AG09319 (cell line): ENCODE measurements at regions not wholly inside any gene's neighbourhood (a gene's known extent, or its start where the extent isn't known, plus 50 kb on each side); places are given as distances from the start of the nearest gene placed in this dataset.

ENCODE experiments used
- DNase-seq: peaks from one replicate; pipeline ENCODE4 v3.0.0-alpha.2; 2010; ENCODE audit warnings: low read depth; ENCODE audit errors: extremely low read depth
- TF ChIP-seq, protein P1 (sequence below): IDR thresholded peaks from 2 replicates; pipeline ENCODE4 v1.5.1; 2011; ENCODE audit warnings: low read depth, mild to moderate bottlenecking, inconsistent platforms, low read length, moderate library complexity

DNA sequence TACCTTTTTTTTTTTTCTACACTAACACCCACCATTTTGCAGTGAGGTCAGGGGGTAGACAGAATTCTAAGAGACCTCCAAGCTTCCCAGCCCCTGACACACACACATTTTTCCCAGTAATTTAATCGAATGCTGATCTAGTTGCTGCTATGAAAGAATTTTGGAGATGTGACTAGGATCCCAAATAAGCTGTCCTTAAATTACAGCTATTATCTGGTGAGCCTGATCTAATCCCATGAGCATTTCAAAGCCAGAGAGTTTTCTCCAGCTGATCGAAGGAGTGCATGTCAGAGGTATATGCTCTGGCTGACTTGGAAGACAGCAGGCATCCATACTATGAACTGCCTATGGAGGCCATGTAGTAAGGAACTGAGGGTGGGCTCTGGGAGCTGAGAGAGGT lies 503.8 kb upstream of the MARCKS start:
- TF ChIP-seq, protein P1, sequence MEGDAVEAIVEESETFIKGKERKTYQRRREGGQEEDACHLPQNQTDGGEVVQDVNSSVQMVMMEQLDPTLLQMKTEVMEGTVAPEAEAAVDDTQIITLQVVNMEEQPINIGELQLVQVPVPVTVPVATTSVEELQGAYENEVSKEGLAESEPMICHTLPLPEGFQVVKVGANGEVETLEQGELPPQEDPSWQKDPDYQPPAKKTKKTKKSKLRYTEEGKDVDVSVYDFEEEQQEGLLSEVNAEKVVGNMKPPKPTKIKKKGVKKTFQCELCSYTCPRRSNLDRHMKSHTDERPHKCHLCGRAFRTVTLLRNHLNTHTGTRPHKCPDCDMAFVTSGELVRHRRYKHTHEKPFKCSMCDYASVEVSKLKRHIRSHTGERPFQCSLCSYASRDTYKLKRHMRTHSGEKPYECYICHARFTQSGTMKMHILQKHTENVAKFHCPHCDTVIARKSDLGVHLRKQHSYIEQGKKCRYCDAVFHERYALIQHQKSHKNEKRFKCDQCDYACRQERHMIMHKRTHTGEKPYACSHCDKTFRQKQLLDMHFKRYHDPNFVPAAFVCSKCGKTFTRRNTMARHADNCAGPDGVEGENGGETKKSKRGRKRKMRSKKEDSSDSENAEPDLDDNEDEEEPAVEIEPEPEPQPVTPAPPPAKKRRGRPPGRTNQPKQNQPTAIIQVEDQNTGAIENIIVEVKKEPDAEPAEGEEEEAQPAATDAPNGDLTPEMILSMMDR = no peak
- DNase-seq = no peak

DNA sequence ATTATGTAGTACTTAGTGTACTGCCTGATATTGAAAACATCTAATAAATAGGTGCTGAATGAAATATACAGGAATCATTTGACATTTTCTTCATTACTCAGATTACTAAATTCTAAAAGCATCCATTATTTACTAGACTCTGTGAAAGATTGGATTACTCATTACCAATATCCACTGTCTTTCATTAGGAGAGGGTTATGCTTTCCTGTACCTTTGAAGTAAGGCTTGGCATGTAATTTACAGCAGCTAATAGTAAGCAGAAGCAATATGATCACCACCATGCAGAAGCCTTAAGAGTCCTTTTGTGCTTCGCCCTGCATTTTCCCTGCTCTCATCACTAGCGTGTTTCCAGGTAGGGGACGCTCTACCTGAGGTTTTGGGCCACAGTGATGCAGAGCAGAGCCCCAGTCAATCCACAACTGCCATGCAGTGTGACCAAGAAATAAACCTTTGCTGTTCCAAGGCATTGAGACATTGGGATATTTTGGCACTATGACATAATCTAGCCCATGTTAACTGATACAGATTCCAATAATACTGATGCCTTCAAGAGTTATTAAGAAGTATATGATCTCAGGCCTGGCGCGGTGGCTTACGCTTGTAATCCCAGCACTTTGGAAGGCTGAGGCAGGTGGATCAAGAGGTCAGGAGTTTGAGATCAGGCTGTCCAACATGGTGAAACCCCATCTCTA lies 502.8 kb upstream of the MARCKS start:
- DNase-seq = no peak
- TF ChIP-seq, protein P1 = no peak

DNA sequence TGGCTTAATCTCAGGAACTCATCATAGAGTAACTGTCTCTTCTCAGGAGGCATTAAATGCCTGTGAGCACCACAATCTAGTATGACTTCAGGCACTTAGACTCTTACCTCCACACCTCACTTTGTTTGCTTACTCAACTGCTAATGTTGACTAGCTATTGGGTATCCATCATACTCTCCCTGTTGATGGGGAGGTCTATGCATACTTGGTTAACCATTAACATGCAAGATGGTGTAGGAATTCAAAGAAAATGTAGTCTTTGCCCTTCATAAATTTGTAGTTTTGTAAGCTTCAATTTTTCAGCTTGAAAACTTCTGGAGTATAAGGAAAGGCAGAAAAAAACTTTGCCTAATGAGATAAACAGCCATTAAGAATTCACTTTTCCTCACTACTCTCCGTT lies 501.0 kb upstream of the MARCKS start:
- no peak for DNase-seq
- TF ChIP-seq, protein P1 = no peak

DNA sequence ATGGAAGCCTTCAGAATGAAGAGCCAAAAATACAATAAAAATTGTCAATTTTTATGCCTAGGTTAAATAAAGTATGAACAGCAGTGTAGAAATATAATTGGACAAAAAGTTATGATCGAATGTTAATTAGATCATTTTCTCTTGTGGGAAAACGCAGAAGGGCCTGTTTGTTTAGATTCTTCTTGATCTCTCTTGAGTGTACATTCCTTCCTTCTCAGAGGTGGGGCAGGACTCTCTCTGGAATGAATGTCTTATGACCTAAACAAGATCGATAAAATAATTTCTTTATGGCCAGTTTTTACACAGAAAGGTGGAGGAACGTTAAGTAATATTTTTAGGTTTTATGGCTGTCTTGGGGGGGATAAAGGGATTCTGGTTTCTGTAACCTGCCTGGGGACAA lies 500.1 kb upstream of the MARCKS start:
- no peak for DNase-seq
- TF ChIP-seq, protein P1 = no peak

DNA sequence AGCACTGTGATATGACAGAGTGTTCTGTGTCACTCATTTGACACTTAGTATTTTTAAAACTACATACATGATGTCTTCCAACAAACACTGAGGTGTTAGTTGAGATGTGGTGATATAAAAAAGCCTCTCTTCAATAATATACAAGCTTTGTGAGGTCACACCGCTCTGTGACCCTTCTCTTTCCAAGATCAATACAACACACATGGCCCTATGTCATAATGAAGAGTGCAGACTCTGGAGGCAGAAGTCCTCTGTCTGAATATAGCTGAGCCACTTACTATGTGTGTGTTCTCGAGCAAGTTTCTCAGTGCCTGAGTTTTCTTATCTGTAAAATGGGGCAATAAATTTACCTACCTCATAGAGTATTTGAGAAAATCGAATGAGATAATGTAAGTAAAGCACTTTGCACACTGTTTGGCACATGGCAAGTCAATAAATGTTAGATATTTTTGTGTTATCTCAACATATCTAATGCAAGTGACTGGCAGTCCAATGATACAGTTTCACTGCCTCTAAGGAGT lies 499.0 kb upstream of the MARCKS start:
- DNase-seq = no peak

DNA sequence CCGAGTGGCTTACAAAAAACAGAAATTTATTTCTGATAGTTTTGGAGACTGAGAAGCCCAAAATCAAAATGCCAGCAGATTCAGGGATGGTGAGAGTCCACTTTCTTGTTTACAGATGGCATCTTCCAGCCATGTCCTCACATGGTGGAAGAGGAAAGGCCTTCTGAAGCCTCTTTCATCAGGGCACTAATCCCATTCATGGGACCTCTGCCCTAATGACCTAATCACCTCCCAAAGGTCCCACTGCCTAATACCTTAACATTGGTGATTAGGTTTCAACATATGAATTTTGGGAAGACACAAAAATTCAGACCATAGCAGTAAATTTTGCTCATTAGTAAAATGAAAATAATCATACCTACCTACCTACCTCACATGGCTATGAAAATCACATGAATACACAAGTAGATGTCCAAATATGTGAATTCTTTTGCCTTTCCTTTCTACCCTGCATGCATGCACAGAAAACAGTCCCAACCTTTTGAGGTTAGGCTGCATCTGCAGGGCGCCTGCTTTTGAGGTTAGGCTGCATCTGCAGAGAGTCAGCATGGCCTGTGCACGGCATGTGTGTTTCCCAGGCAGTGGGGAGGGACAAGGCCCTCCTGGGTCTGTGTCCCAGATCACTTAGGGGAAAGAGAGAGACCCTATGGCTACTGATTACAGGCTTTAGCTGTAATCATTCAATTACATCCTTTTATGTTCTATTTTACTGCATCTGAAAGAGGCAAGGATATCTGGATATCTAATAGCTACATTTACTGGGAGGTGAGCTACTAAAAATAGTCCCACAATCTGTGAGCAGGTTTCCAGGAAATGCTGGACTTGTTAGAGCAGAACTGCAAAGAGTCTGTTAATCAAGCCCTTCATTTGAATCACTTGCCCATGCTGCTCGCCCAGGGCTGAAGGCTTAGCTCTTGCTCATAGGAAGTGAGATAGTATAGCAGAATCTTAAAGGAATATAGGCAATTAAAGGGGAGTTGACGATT lies 497.7 kb upstream of the MARCKS start:
- TF ChIP-seq, protein P1 = no peak
- DNase-seq = no peak

More for the DNA sequence above, 499.0 kb upstream of the MARCKS start:
- TF ChIP-seq, protein P1 = no peak

DNA sequence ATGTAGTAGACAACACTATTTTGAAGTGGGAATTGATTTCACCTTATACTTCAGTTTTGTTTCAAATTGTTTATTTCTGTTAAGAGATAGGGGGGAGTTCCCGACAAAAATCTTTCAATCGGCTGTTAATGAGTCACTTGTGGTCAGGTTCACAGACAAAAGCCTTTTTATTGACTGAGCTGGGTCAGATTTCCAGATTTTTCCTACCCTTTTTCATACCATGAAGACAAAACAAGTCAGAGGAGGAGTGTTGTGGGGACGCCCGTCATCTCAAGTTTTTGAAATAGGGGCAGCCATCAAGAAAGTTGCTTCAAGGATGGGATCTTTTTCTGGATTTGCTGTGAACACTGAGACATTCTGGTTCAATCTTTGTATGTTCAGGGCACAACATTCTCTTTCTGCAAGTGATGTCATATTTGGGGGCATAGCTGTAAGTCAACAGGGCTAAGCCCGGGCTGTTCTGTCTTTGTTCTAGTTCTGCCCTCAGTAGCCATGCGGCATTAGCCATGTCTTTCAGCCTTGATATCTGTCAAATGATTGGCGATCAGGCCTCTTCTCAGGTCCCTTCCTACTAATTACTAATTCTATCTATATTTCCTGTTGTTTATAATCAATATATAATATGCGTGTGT lies 496.0 kb upstream of the MARCKS start:
- no peak for DNase-seq
- TF ChIP-seq, protein P1 = no peak
